Mammary epithelial cell (primary cell): ENCODE measurements at regions not wholly inside any gene's neighbourhood (a gene's known extent, or its start where the extent isn't known, plus 50 kb on each side); places are given as distances from the start of the nearest gene placed in this dataset.

Source experiments
- EZH2 ChIP-seq: IDR thresholded peaks from 2 replicates; pipeline ENCODE4 v1.6.1; 2012; ENCODE audit warnings: low read length, inconsistent platforms, borderline replicate concordance
- TF ChIP-seq, protein P1 (sequence below), 2 donors: IDR thresholded peaks in 1 of 2; conservative IDR thresholded peaks in 1 of 2; 2 replicates each; pipeline ENCODE4 v1.5.1; 2011 to 2012; ENCODE audit warnings: inconsistent platforms in 2 of 2, low read length in 2 of 2, mild to moderate bottlenecking in 2 of 2, control low read depth in 1 of 2, low read depth in 1 of 2; ENCODE audit not compliant: insufficient read depth in 1 of 2; ENCODE audit errors: extremely low read depth in 1 of 2

DNA sequence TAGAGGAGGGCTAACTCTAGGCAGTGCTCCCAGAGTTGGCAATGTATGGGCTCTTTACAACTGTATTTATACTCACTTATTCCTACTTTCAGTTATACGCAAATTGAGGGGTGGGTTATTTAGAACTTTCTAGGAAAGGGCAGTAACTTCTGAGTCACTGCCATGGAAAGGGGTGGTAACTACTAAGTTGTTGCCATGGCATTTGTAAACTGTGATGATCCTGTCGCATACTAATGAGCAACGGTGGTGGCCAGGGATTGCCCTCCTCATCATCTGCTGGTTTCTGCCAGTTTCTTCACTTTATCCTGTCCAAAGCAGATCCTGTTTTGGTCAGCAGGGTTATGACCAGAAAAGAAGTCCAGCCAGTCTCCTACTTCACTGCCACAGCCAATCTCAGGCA lies 95.5 kb upstream of the PTPRT start:
- TF ChIP-seq, protein P1, sequence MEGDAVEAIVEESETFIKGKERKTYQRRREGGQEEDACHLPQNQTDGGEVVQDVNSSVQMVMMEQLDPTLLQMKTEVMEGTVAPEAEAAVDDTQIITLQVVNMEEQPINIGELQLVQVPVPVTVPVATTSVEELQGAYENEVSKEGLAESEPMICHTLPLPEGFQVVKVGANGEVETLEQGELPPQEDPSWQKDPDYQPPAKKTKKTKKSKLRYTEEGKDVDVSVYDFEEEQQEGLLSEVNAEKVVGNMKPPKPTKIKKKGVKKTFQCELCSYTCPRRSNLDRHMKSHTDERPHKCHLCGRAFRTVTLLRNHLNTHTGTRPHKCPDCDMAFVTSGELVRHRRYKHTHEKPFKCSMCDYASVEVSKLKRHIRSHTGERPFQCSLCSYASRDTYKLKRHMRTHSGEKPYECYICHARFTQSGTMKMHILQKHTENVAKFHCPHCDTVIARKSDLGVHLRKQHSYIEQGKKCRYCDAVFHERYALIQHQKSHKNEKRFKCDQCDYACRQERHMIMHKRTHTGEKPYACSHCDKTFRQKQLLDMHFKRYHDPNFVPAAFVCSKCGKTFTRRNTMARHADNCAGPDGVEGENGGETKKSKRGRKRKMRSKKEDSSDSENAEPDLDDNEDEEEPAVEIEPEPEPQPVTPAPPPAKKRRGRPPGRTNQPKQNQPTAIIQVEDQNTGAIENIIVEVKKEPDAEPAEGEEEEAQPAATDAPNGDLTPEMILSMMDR (conservative IDR thresholded peaks at IDR 0.05 in 1 of 2, IDR thresholded peaks at IDR 0.05 in 1 of 2; ENCODE audit: extremely low read depth in 1 of 2, insufficient read depth in 1 of 2, low read depth in 1 of 2, low read length in 2 of 2): no peak
- no peak for TF ChIP-seq EZH2
